ENCODE measurements at regions not wholly inside any gene's neighbourhood (a gene's known extent, or its start where the extent isn't known, plus 50 kb on each side); places are given as distances from the start of the nearest gene placed in this dataset.
A peak's percentile ranks its signal among the peaks of the same experiment; 100 is the strongest.

- Histone ChIP-seq H3K36me3 (ENCODE audit: control insufficient read depth in 2 of 2, insufficient read depth in 2 of 2, low read length in 1 of 2) (no peaks in the 10 kb centered on the region), H3K4me1 (ENCODE audit: control insufficient read depth in 2 of 2, insufficient read depth in 2 of 2, low read length in 2 of 2) (no peaks in the 10 kb centered on the region), H3K27ac (ENCODE audit: low read depth in 1 of 2, low read length in 1 of 2) (no peak overlapping the region), H3K27me3 (ENCODE audit: control insufficient read depth in 2 of 2, insufficient read depth in 1 of 2, low read length in 1 of 2) (no peaks in the 10 kb centered on the region), H3K9me3 (ENCODE audit: control insufficient read depth in 2 of 2, insufficient read depth in 1 of 2, low read length in 1 of 2) (no peaks in the 10 kb centered on the region), H3K4me3 (ENCODE audit: low read length in 2 of 2) (no peak overlapping the region)
- DNase-seq (ENCODE audit: low read depth in 6 of 9, low spot score in 9 of 9), result no peak
- WGBS, result 93% methylated on average over 1 of the region's 1 CpG
These were observed 326.3 kb downstream of the SLCO4C1 start for GRCh38 chr5:101969742-101970141.

- no peak overlapping the region for H3K27ac ChIP-seq (ENCODE audit: low read depth in 1 of 2, low read length in 1 of 2)
- H3K9me3 ChIP-seq (ENCODE audit: control insufficient read depth in 2 of 2, insufficient read depth in 1 of 2, low read length in 1 of 2), result no peaks in the 10 kb centered on the region
- no peaks in the 10 kb centered on the region for H3K27me3 ChIP-seq (ENCODE audit: control insufficient read depth in 2 of 2, insufficient read depth in 1 of 2, low read length in 1 of 2)
- H3K4me3 ChIP-seq (ENCODE audit: low read length in 2 of 2), result no peak overlapping the region
- H3K4me1 ChIP-seq (ENCODE audit: control insufficient read depth in 2 of 2, insufficient read depth in 2 of 2, low read length in 2 of 2), result no peaks in the 10 kb centered on the region
- H3K36me3 ChIP-seq (ENCODE audit: control insufficient read depth in 2 of 2, insufficient read depth in 2 of 2, low read length in 1 of 2), result no peaks in the 10 kb centered on the region
- DNase-seq (ENCODE audit: low read depth in 6 of 9, low spot score in 9 of 9), result no peak
- 95% methylated on average over 2 of the region's 2 CpGs for WGBS
These were observed 329.6 kb downstream of the SLCO4C1 start for GRCh38 chr5:101966476-101966875.

GRCh38 chr5:101955891-101956290 is 340.2 kb downstream of the SLCO4C1 start:
- no peak for DNase-seq (ENCODE audit: low read depth in 6 of 9, low spot score in 9 of 9)
- H3K27ac ChIP-seq (ENCODE audit: low read depth in 1 of 2, low read length in 1 of 2), result no peak overlapping the region
- no peak overlapping the region for H3K4me3 ChIP-seq (ENCODE audit: low read length in 2 of 2)
- H3K4me1 ChIP-seq (ENCODE audit: control insufficient read depth in 2 of 2, insufficient read depth in 2 of 2, low read length in 2 of 2), result no peaks in the 10 kb centered on the region
- H3K27me3 ChIP-seq (ENCODE audit: control insufficient read depth in 2 of 2, insufficient read depth in 1 of 2, low read length in 1 of 2), result no peaks in the 10 kb centered on the region
- H3K9me3 ChIP-seq (ENCODE audit: control insufficient read depth in 2 of 2, insufficient read depth in 1 of 2, low read length in 1 of 2), result no peaks in the 10 kb centered on the region
- no peaks in the 10 kb centered on the region for H3K36me3 ChIP-seq (ENCODE audit: control insufficient read depth in 2 of 2, insufficient read depth in 2 of 2, low read length in 1 of 2)
- WGBS, result 95% methylated on average over 1 of the region's 1 CpG

GRCh38 chr5:101950019-101950418 is 346.1 kb downstream of the SLCO4C1 start:
- H3K9me3 ChIP-seq (ENCODE audit: control insufficient read depth in 2 of 2, insufficient read depth in 1 of 2, low read length in 1 of 2), result no peaks in the 10 kb centered on the region
- no peak overlapping the region for H3K27ac ChIP-seq (ENCODE audit: low read depth in 1 of 2, low read length in 1 of 2)
- no peak overlapping the region for H3K4me3 ChIP-seq (ENCODE audit: low read length in 2 of 2)
- no peaks in the 10 kb centered on the region for H3K4me1 ChIP-seq (ENCODE audit: control insufficient read depth in 2 of 2, insufficient read depth in 2 of 2, low read length in 2 of 2)
- H3K27me3 ChIP-seq (ENCODE audit: control insufficient read depth in 2 of 2, insufficient read depth in 1 of 2, low read length in 1 of 2), result no peaks in the 10 kb centered on the region
- no peaks in the 10 kb centered on the region for H3K36me3 ChIP-seq (ENCODE audit: control insufficient read depth in 2 of 2, insufficient read depth in 2 of 2, low read length in 1 of 2)
- DNase-seq (ENCODE audit: low read depth in 6 of 9, low spot score in 9 of 9), result no peak

- DNase-seq (ENCODE audit: low read depth in 6 of 9, low spot score in 9 of 9), result no peak
- no peak overlapping the region for H3K27ac ChIP-seq (ENCODE audit: low read depth in 1 of 2, low read length in 1 of 2)
- H3K4me1 ChIP-seq (ENCODE audit: control insufficient read depth in 2 of 2, insufficient read depth in 2 of 2, low read length in 2 of 2), result no peaks in the 10 kb centered on the region
- H3K27me3 ChIP-seq (ENCODE audit: control insufficient read depth in 2 of 2, insufficient read depth in 1 of 2, low read length in 1 of 2), result no peaks in the 10 kb centered on the region
- H3K9me3 ChIP-seq (ENCODE audit: control insufficient read depth in 2 of 2, insufficient read depth in 1 of 2, low read length in 1 of 2), result no peaks in the 10 kb centered on the region
- no peaks in the 10 kb centered on the region for H3K36me3 ChIP-seq (ENCODE audit: control insufficient read depth in 2 of 2, insufficient read depth in 2 of 2, low read length in 1 of 2)
- 95% methylated on average over 1 of the region's 1 CpG for WGBS
- no peak overlapping the region for H3K4me3 ChIP-seq (ENCODE audit: low read length in 2 of 2)
These were observed 347.5 kb downstream of the SLCO4C1 start for GRCh38 chr5:101948615-101949014.

- 85% methylated on average over 1 of the region's 1 CpG for WGBS
- DNase-seq (ENCODE audit: low read depth in 6 of 9, low spot score in 9 of 9), result no peak
- Histone ChIP-seq H3K4me1 (ENCODE audit: control insufficient read depth in 2 of 2, insufficient read depth in 2 of 2, low read length in 2 of 2) (no peaks in the 10 kb centered on the region), H3K27ac (ENCODE audit: low read depth in 1 of 2, low read length in 1 of 2) (no peak overlapping the region), H3K9me3 (ENCODE audit: control insufficient read depth in 2 of 2, insufficient read depth in 1 of 2, low read length in 1 of 2) (no peaks in the 10 kb centered on the region), H3K36me3 (ENCODE audit: control insufficient read depth in 2 of 2, insufficient read depth in 2 of 2, low read length in 1 of 2) (no peaks in the 10 kb centered on the region), H3K27me3 (ENCODE audit: control insufficient read depth in 2 of 2, insufficient read depth in 1 of 2, low read length in 1 of 2) (no peaks in the 10 kb centered on the region), H3K4me3 (ENCODE audit: low read length in 2 of 2) (no peak overlapping the region)
These were observed 352.3 kb downstream of the SLCO4C1 start for GRCh38 chr5:101943784-101944183.

GRCh38 chr5:101942321-101942882 is 353.7 kb downstream of the SLCO4C1 start:
- no peak overlapping the region for H3K4me3 ChIP-seq (ENCODE audit: low read length in 2 of 2)
- no peaks in the 10 kb centered on the region for H3K36me3 ChIP-seq (ENCODE audit: control insufficient read depth in 2 of 2, insufficient read depth in 2 of 2, low read length in 1 of 2)
- 57% methylated on average over 8 of the region's 8 CpGs for WGBS
- peak in 5 of 9 donors; percentile 2 to 37 (median 5) for DNase-seq (ENCODE audit: low read depth in 6 of 9, low spot score in 9 of 9)
- no peak overlapping the region for H3K27ac ChIP-seq (ENCODE audit: low read depth in 1 of 2, low read length in 1 of 2)
- no peaks in the 10 kb centered on the region for H3K9me3 ChIP-seq (ENCODE audit: control insufficient read depth in 2 of 2, insufficient read depth in 1 of 2, low read length in 1 of 2)
- H3K4me1 ChIP-seq (ENCODE audit: control insufficient read depth in 2 of 2, insufficient read depth in 2 of 2, low read length in 2 of 2), result no peaks in the 10 kb centered on the region
- H3K27me3 ChIP-seq (ENCODE audit: control insufficient read depth in 2 of 2, insufficient read depth in 1 of 2, low read length in 1 of 2), result no peaks in the 10 kb centered on the region

- no peaks in the 10 kb centered on the region for H3K9me3 ChIP-seq (ENCODE audit: control insufficient read depth in 2 of 2, insufficient read depth in 1 of 2, low read length in 1 of 2)
- H3K27me3 ChIP-seq (ENCODE audit: control insufficient read depth in 2 of 2, insufficient read depth in 1 of 2, low read length in 1 of 2), result no peaks in the 10 kb centered on the region
- WGBS, result 93% methylated on average over 2 of the region's 2 CpGs
- H3K36me3 ChIP-seq (ENCODE audit: control insufficient read depth in 2 of 2, insufficient read depth in 2 of 2, low read length in 1 of 2), result no peaks in the 10 kb centered on the region
- H3K4me3 ChIP-seq (ENCODE audit: low read length in 2 of 2), result no peak overlapping the region
- no peaks in the 10 kb centered on the region for H3K4me1 ChIP-seq (ENCODE audit: control insufficient read depth in 2 of 2, insufficient read depth in 2 of 2, low read length in 2 of 2)
- no peak overlapping the region for H3K27ac ChIP-seq (ENCODE audit: low read depth in 1 of 2, low read length in 1 of 2)
- DNase-seq (ENCODE audit: low read depth in 6 of 9, low spot score in 9 of 9), result no peak
These were observed 359.0 kb downstream of the SLCO4C1 start for GRCh38 chr5:101937041-101937440.

- no peaks in the 10 kb centered on the region for H3K4me1 ChIP-seq (ENCODE audit: control insufficient read depth in 2 of 2, insufficient read depth in 2 of 2, low read length in 2 of 2)
- H3K27me3 ChIP-seq (ENCODE audit: control insufficient read depth in 2 of 2, insufficient read depth in 1 of 2, low read length in 1 of 2), result no peaks in the 10 kb centered on the region
- H3K4me3 ChIP-seq (ENCODE audit: low read length in 2 of 2), result no peak overlapping the region
- DNase-seq (ENCODE audit: low read depth in 6 of 9, low spot score in 9 of 9), result no peak
- no peak overlapping the region for H3K27ac ChIP-seq (ENCODE audit: low read depth in 1 of 2, low read length in 1 of 2)
- H3K9me3 ChIP-seq (ENCODE audit: control insufficient read depth in 2 of 2, insufficient read depth in 1 of 2, low read length in 1 of 2), result no peaks in the 10 kb centered on the region
- no peaks in the 10 kb centered on the region for H3K36me3 ChIP-seq (ENCODE audit: control insufficient read depth in 2 of 2, insufficient read depth in 2 of 2, low read length in 1 of 2)
These were observed 361.0 kb downstream of the SLCO4C1 start for GRCh38 chr5:101935086-101935485.

- no peaks in the 10 kb centered on the region for H3K9me3 ChIP-seq (ENCODE audit: control insufficient read depth in 2 of 2, insufficient read depth in 1 of 2, low read length in 1 of 2)
- no peak overlapping the region for H3K4me3 ChIP-seq (ENCODE audit: low read length in 2 of 2)
- DNase-seq (ENCODE audit: low read depth in 6 of 9, low spot score in 9 of 9), result no peak
- H3K27me3 ChIP-seq (ENCODE audit: control insufficient read depth in 2 of 2, insufficient read depth in 1 of 2, low read length in 1 of 2), result no peaks in the 10 kb centered on the region
- H3K27ac ChIP-seq (ENCODE audit: low read depth in 1 of 2, low read length in 1 of 2), result no peak overlapping the region
- H3K4me1 ChIP-seq (ENCODE audit: control insufficient read depth in 2 of 2, insufficient read depth in 2 of 2, low read length in 2 of 2), result no peaks in the 10 kb centered on the region
- WGBS, result 91% methylated on average over 3 of the region's 3 CpGs
- no peaks in the 10 kb centered on the region for H3K36me3 ChIP-seq (ENCODE audit: control insufficient read depth in 2 of 2, insufficient read depth in 2 of 2, low read length in 1 of 2)
These were observed 363.5 kb downstream of the SLCO4C1 start for GRCh38 chr5:101932599-101932998.

Measured in thymus (tissue), 11 donors.